ENCODE measurements at regions not wholly inside any gene's neighbourhood (a gene's known extent, or its start where the extent isn't known, plus 50 kb on each side); places are given as distances from the start of the nearest gene placed in this dataset.

- H3K36me3 ChIP-seq: no peaks in the 10 kb centered on the region
- TF ChIP-seq Cebpa-rat (IDR thresholded peaks at IDR 0.05): no peak
- H3K4me3 ChIP-seq: no peak overlapping the region
- H3K9me3 ChIP-seq: no peaks in the 10 kb centered on the region
- H4K20me1 ChIP-seq: no peaks in the 10 kb centered on the region
- no peak overlapping the region for H3K4me2 ChIP-seq
- H3K27me3 ChIP-seq: no peaks in the 10 kb centered on the region
- no peak overlapping the region for H3K9ac ChIP-seq
- H3K27ac ChIP-seq: no peak overlapping the region
- no peaks in the 10 kb centered on the region for H3K4me1 ChIP-seq
Observed at GRCh38 chr13:28550091-28550490, 55.2 kb upstream of the FLT1 start.

- H3K36me3 ChIP-seq: no peaks in the 10 kb centered on the region
- no peak overlapping the region for H3K4me2 ChIP-seq
- no peak for TF ChIP-seq Cebpa-rat (IDR thresholded peaks at IDR 0.05)
- H3K27ac ChIP-seq: no peak overlapping the region
- no peaks in the 10 kb centered on the region for H4K20me1 ChIP-seq
- H3K9me3 ChIP-seq: peaks cover 6% of the 10 kb centered on the region
- no peaks in the 10 kb centered on the region for H3K4me1 ChIP-seq
- no peak overlapping the region for H3K9ac ChIP-seq
- no peaks in the 10 kb centered on the region for H3K27me3 ChIP-seq
- no peak overlapping the region for H3K4me3 ChIP-seq
Observed at GRCh38 chr13:28548872-28549271, 53.9 kb upstream of the FLT1 start.

DNA sequence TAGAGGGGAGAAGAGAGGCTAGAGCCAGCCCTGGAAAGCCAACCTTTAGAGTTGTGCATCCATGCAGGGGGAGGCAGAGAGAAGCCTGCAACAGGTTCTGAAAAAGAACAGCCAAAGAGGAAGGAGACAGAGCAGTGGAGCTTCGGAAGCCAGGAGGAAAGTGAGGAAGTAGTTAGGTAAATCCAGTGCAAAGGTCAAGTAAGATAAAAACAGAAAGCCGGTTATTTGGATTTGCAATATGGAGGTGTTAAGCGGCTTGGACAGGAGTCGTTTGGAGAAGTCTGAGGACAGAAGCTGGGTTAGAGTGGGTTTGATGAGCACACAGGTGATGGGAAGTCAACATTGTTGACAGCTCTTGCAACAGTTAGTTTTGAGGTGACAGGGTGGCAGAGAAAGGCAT, 53.5 kb upstream of the FLT1 start:
- no peak overlapping the region for H3K9ac ChIP-seq

GRCh38 chr13:28545583-28546333, 50.8 kb upstream of the FLT1 start:
- H3K36me3 ChIP-seq: no peaks in the 10 kb centered on the region
- no peak overlapping the region for H3K27ac ChIP-seq
- H3K4me1 ChIP-seq: no peaks in the 10 kb centered on the region
- H3K4me2 ChIP-seq: no peak overlapping the region
- H3K9me3 ChIP-seq: peaks cover 23% of the 10 kb centered on the region
- no peak overlapping the region for H3K4me3 ChIP-seq
- no peaks in the 10 kb centered on the region for H4K20me1 ChIP-seq
- no peak for TF ChIP-seq Cebpa-rat (IDR thresholded peaks at IDR 0.05)
- no peak overlapping the region for H3K9ac ChIP-seq
- no peaks in the 10 kb centered on the region for H3K27me3 ChIP-seq

More for the DNA sequence above, 53.5 kb upstream of the FLT1 start:
- no peaks in the 10 kb centered on the region for H4K20me1 ChIP-seq
- H3K36me3 ChIP-seq: no peaks in the 10 kb centered on the region
- H3K4me3 ChIP-seq: no peak overlapping the region
- no peak overlapping the region for H3K27ac ChIP-seq
- H3K9me3 ChIP-seq: peaks cover 10% of the 10 kb centered on the region
- no peak overlapping the region for H3K4me2 ChIP-seq
- H3K27me3 ChIP-seq: no peaks in the 10 kb centered on the region
- TF ChIP-seq Cebpa-rat (IDR thresholded peaks at IDR 0.05): no peak
- H3K4me1 ChIP-seq: no peaks in the 10 kb centered on the region
